MCF 10A (cell line): ENCODE measurements at regions not wholly inside any gene's neighbourhood (a gene's known extent, or its start where the extent isn't known, plus 50 kb on each side); places are given as distances from the start of the nearest gene placed in this dataset.
A peak's percentile ranks its signal among the peaks of the same experiment; 100 is the strongest.

Experiments
- BruUV-seq: library from RNA; stranded (reverse); fragments of 400-500 nt; replicated peaks from 2 replicates; lab custom pipeline; 2021; lab: Mats Ljungman, UMichigan
- CTCF ChIA-PET: fragments of 300-600 bp; sonication (Branson Sonifier 250); formaldehyde crosslinking; extraction: SDS; loops from one replicate; lab custom pipeline; 2021; ENCODE audit warnings: antibody characterized with exemption, inconsistent platforms; lab: Yijun Ruan, JAX
- POLR2A ChIA-PET: fragments of 300-600, 350-650 bp; sonication (Branson Sonifier 250); formaldehyde crosslinking; extraction: SDS; loops from one replicate; lab custom pipeline; 2020; ENCODE audit warnings: antibody characterized with exemption, inconsistent platforms; lab: Yijun Ruan, JAX
- DNase-seq: peaks from one replicate; pipeline ENCODE4 v3.0.0-alpha.2; 2018; ENCODE audit not compliant: unreplicated experiment
- H3K27ac Mint-ChIP-seq: one replicate; pipeline ENCODE4 v1.8.0; 2022; ENCODE audit warnings: mild to moderate bottlenecking, low read depth, mixed read lengths; ENCODE audit not compliant: unreplicated experiment
- H3K27me3 Mint-ChIP-seq: one replicate; pipeline ENCODE4 v1.8.0; 2022; ENCODE audit warnings: mixed read lengths; ENCODE audit not compliant: insufficient read depth, unreplicated experiment
- H3K36me3 Mint-ChIP-seq: one replicate; pipeline ENCODE4 v1.8.0; 2022; ENCODE audit warnings: mild to moderate bottlenecking, moderate library complexity, mixed read lengths; ENCODE audit not compliant: insufficient read depth, unreplicated experiment
- H3K4me1 Mint-ChIP-seq: one replicate; pipeline ENCODE4 v1.8.0; 2022; ENCODE audit warnings: mixed read lengths; ENCODE audit not compliant: insufficient read depth, unreplicated experiment
- H3K4me3 Mint-ChIP-seq: one replicate; pipeline ENCODE4 v1.8.0; 2022; ENCODE audit warnings: mild to moderate bottlenecking, moderate library complexity, mixed read lengths; ENCODE audit not compliant: unreplicated experiment
- H3K9me3 Mint-ChIP-seq: one replicate; pipeline ENCODE4 v1.8.0; 2022; ENCODE audit warnings: mixed read lengths; ENCODE audit not compliant: unreplicated experiment
- CTCF ChIP-seq: fragments of 200-600 bp; IDR thresholded peaks from one replicate; pipeline ENCODE4 v1.8.0; 2022; ENCODE audit warnings: antibody characterized with exemption, mild to moderate bottlenecking; ENCODE audit not compliant: unreplicated experiment
- intact Hi-C: fragments of 100-400 bp; cut with micrococcal nuclease; formaldehyde crosslinking; loops from 2 replicates; pipeline ENCODE4 v1.14.1; 2022

- no peaks in the 10 kb centered on the region for H3K36me3 Mint-ChIP-seq
- ChIA-PET POLR2A (interaction anchor here (0.9 kb wide), 1 partner anchor 881 kb away, joined by 3 read pairs; no protein-coding TSS in a partner anchor), CTCF (interaction anchor here (0.6 kb wide), 1 partner anchor 701 kb away, joined by 3 read pairs; no protein-coding TSS in a partner anchor)
- peaks cover 24% of the 10 kb centered on the region for H3K4me1 Mint-ChIP-seq
- intact Hi-C loops: loop anchor here (10.0 kb wide), 1 partner anchor 421 kb away; no protein-coding TSS in a partner anchor
- no peak for DNase-seq
- TF ChIP-seq CTCF: no peak
- no peaks in the 10 kb centered on the region for H3K9me3 Mint-ChIP-seq
- no peak overlapping the region for H3K27ac Mint-ChIP-seq
- no TSS peak for BruUV-seq
- H3K27me3 Mint-ChIP-seq: no peaks in the 10 kb centered on the region
- no peak overlapping the region for H3K4me3 Mint-ChIP-seq
Observed at GRCh38 chr4:187603093-187604025, 392.2 kb upstream of the ZFP42 start.

GRCh38 chr4:187604984-187605383, 390.6 kb upstream of the ZFP42 start:
- ChIA-PET CTCF (interaction anchor here (0.6 kb wide), 1 partner anchor 1187 kb away, joined by 3 read pairs; no protein-coding TSS in a partner anchor), POLR2A (no interaction called here)
- Mint-ChIP-seq H3K9me3 (no peaks in the 10 kb centered on the region), H3K27me3 (no peaks in the 10 kb centered on the region), H3K27ac (no peak overlapping the region), H3K4me1 (peaks cover 25% of the 10 kb centered on the region), H3K4me3 (no peak overlapping the region), H3K36me3 (no peaks in the 10 kb centered on the region)
- BruUV-seq: no TSS peak
- no peak for TF ChIP-seq CTCF
- DNase-seq: no peak
- intact Hi-C loops: loop anchor here (5.0 to 10.0 kb wide), 2 partner anchors 420 to 1022 kb away; no protein-coding TSS in a partner anchor

GRCh38 chr4:187606581-187606980, 389.0 kb upstream of the ZFP42 start:
- H3K4me3 Mint-ChIP-seq: no peak overlapping the region
- DNase-seq: peak; percentile 71
- intact Hi-C loops: loop anchor here (1.0 to 10.0 kb wide), 5 partner anchors 418 to 1518 kb away; no protein-coding TSS in a partner anchor
- BruUV-seq: no TSS peak
- peaks cover 25% of the 10 kb centered on the region for H3K4me1 Mint-ChIP-seq
- POLR2A ChIA-PET: interaction anchor here (0.6 to 0.7 kb wide), 2 partner anchors 126 to 1087 kb away, joined by 3 to 5 read pairs; no protein-coding TSS in a partner anchor
- TF ChIP-seq CTCF: peak; percentile 90
- no peak overlapping the region for H3K27ac Mint-ChIP-seq
- no peaks in the 10 kb centered on the region for H3K9me3 Mint-ChIP-seq
- H3K27me3 Mint-ChIP-seq: no peaks in the 10 kb centered on the region
- CTCF ChIA-PET: interaction anchor here (0.5 to 1.3 kb wide), 7 partner anchors 15 to 1584 kb away, joined by 3 to 4 read pairs (median 3); no protein-coding TSS in a partner anchor
- H3K36me3 Mint-ChIP-seq: no peaks in the 10 kb centered on the region

GRCh38 chr4:187608001-187608421, 387.6 kb upstream of the ZFP42 start:
- peaks cover 18% of the 10 kb centered on the region for H3K4me1 Mint-ChIP-seq
- H3K27me3 Mint-ChIP-seq: no peaks in the 10 kb centered on the region
- DNase-seq: peak; percentile 20
- ChIA-PET POLR2A (interaction anchor here (0.9 to 1.6 kb wide), 3 partner anchors 9 to 880 kb away, joined by 3 to 6 read pairs (median 3); no protein-coding TSS in a partner anchor), CTCF (interaction anchor here (0.5 to 1.5 kb wide), 13 partner anchors 12 to 1593 kb away, joined by 3 to 6 read pairs (median 4); no protein-coding TSS in a partner anchor)
- no peak for TF ChIP-seq CTCF
- H3K36me3 Mint-ChIP-seq: no peaks in the 10 kb centered on the region
- no peak overlapping the region for H3K27ac Mint-ChIP-seq
- H3K4me3 Mint-ChIP-seq: no peak overlapping the region
- no TSS peak for BruUV-seq
- intact Hi-C loops: loop anchor here (1.0 to 10.0 kb wide), 3 partner anchors 417 to 1594 kb away; no protein-coding TSS in a partner anchor
- no peaks in the 10 kb centered on the region for H3K9me3 Mint-ChIP-seq
